GM12875 (cell line): ENCODE measurements at regions not wholly inside any gene's neighbourhood (a gene's known extent, or its start where the extent isn't known, plus 50 kb on each side); places are given as distances from the start of the nearest gene placed in this dataset.

Experiments
- H3K4me3 ChIP-seq: one replicate; pipeline ENCODE4 v1.5.1; 2011; ENCODE audit warnings: low read depth, low read length, control low read depth
- CTCF ChIP-seq: IDR thresholded peaks from 2 replicates; pipeline ENCODE4 v1.5.1; 2011; ENCODE audit warnings: low read depth, mild to moderate bottlenecking, control low read depth, inconsistent platforms, low read length, moderate library complexity, borderline replicate concordance; ENCODE audit not compliant: insufficient read depth

GRCh38 chr6:18988636-18989035 is 601.5 kb downstream of the RNF144B start:
- TF ChIP-seq CTCF: no peak

GRCh38 chr6:18990059-18990978 is 603.2 kb downstream of the RNF144B start:
- no peak overlapping the region for H3K4me3 ChIP-seq
- TF ChIP-seq CTCF: peak; percentile 83

More at GRCh38 chr6:18988636-18989035, 601.5 kb downstream of the RNF144B start:
- no peak overlapping the region for H3K4me3 ChIP-seq

GRCh38 chr6:18997375-18997826 is 610.3 kb downstream of the RNF144B start:
- no peak overlapping the region for H3K4me3 ChIP-seq
- TF ChIP-seq CTCF: peak; percentile 53; the same call in 1 of the 2 replicates

- TF ChIP-seq CTCF: no peak
- no peak overlapping the region for H3K4me3 ChIP-seq
These were observed 615.9 kb downstream of the RNF144B start for GRCh38 chr6:19002976-19003560.

GRCh38 chr6:19004176-19004575 is 617.0 kb downstream of the RNF144B start:
- no peak for TF ChIP-seq CTCF
- no peak overlapping the region for H3K4me3 ChIP-seq

- no peak overlapping the region for H3K4me3 ChIP-seq
- TF ChIP-seq CTCF: no peak
These were observed 622.6 kb downstream of the RNF144B start for GRCh38 chr6:19009769-19010168.
